Stimulated activated CD4-positive, alpha-beta T cell treated with anti-CD3 and anti-CD28 coated beads, Interleukin-12 subunit alpha, Interleukin-12 subunit beta, amount 100 ng/mL, for 48 hours (primary cell): ENCODE measurements at regions not wholly inside any gene's neighbourhood (a gene's known extent, or its start where the extent isn't known, plus 50 kb on each side); places are given as distances from the start of the nearest gene placed in this dataset.

Experiments
- DNase-seq, 3 donors: peaks; one replicate each; pipeline ENCODE4 v3.0.0-alpha.2; 2020; ENCODE audit warnings: low read depth in 2 of 3, low spot score in 1 of 3

GRCh38 chr1:58890113-58890512, 106.3 kb upstream of the JUN start:
- no peak for DNase-seq

- DNase-seq: no peak
Measured at GRCh38 chr1:58890609-58891008, 106.8 kb upstream of the JUN start.

- no peak for DNase-seq
Measured at GRCh38 chr1:58891347-58891746, 107.5 kb upstream of the JUN start.

GRCh38 chr1:58893257-58893869, 109.5 kb upstream of the JUN start:
- no peak for DNase-seq

GRCh38 chr1:58895082-58895481, 111.2 kb upstream of the JUN start:
- DNase-seq: no peak

- DNase-seq: no peak
Measured at GRCh38 chr1:58895559-58896145, 111.8 kb upstream of the JUN start.

- DNase-seq: no peak
Measured at GRCh38 chr1:58896246-58897183, 112.7 kb upstream of the JUN start.

GRCh38 chr1:58898739-58899586, 115.1 kb upstream of the JUN start:
- no peak for DNase-seq

- DNase-seq: no peak
Measured at GRCh38 chr1:58899587-58900271, 115.9 kb upstream of the JUN start.

- DNase-seq: no peak
Measured at GRCh38 chr1:58900396-58900795, 116.5 kb upstream of the JUN start.

- no peak for DNase-seq
Measured at GRCh38 chr1:58901008-58901407, 117.2 kb upstream of the JUN start.

- no peak for DNase-seq
Measured at GRCh38 chr1:58902830-58903513, 119.1 kb upstream of the JUN start.

- peak; percentile 69 to 82 (median 79) for DNase-seq
Measured at GRCh38 chr1:58903514-58904298, 119.9 kb upstream of the JUN start.

- DNase-seq: no peak
Measured at GRCh38 chr1:58904299-58905125, 120.7 kb upstream of the JUN start.

- DNase-seq: no peak
Measured at GRCh38 chr1:58905126-58905490, 121.3 kb upstream of the JUN start.

- DNase-seq: no peak
Measured at GRCh38 chr1:58905628-58906221, 121.9 kb upstream of the JUN start.

GRCh38 chr1:58907398-58907797, 123.6 kb upstream of the JUN start:
- no peak for DNase-seq
